ENCODE measurements at regions not wholly inside any gene's neighbourhood (a gene's known extent, or its start where the extent isn't known, plus 50 kb on each side); places are given as distances from the start of the nearest gene placed in this dataset.

DNA sequence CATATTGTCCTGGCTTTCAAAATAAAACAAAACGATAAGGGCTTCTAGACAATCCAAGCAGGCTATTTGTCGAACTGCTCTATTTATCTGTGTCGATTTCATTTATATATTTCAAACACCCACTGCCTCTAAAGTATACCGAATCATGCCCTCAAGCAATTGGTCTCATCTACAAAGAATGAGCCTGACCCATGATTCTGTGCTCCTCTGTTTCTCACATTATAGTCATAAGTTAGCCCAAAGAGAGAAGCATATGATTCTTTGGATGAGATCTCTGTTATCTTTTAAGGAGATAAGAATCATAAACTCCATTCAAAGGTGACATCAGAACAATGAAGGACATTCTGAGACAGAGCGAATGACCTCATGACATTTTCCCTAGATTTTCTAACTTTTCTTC lies 191.1 kb downstream of the MAP2K6 start:
- DNase-seq: no peak

DNA sequence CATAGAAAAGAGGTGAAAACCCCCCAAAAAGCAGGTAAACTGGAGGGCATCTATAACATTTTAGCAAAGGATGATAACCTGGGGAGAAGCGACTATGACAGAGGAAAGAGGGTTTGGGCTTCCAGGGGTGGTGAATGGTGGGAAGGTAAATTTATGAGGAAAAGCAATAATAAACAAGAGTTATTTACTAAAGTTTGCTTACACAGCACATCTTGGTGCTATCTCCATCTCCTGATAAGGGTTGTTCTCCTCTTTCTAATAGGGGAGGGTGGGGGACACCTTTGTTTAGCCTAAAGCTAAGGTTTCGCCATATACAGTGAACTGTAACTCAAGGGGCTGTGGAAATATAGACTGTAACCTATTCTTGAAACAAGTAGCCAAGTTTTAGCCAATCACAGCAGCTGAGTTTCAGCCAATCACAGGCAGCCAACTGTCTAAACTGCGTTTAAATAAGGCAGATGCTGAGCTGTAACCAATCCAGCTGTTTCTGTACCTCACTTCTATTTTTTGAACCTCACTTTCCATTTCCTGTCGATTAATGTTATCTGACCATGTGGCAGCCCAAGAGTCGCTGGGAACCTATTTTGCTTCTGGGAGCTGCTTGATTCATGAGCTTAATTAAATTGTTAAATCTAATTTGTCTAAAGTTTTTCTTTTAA lies 191.8 kb downstream of the MAP2K6 start:
- no peak for DNase-seq

DNA sequence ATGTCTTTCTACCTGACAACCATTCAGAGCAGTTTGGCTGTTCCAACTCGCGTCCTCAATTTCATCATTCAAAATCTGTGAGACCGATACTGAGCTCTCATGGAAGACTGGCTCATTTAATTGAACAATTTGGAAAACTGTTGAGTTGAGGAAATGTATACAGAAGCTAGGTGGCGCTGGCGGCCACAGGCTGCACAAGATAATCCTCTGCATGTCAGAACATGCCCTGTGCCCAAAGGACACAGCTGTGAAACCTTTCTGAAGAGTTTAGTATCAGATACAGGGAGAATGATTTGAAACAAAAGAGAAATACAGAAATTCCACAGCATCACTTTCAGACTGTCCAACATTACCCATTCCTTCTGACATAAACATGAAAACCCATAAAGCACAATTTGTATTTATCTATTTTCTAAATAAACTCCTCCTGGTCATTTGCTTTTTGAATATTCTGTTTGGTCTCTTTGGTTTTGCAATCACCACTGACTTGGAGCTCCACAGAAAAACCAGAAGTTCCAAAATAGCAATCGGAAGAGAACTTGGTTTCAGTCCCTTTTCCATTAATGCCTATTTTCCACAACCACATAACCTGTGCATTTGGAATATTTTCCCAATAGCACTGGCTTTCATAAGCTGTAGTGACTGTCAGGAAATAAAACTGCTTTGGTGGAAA lies 192.8 kb downstream of the MAP2K6 start:
- DNase-seq: peak; percentile 79

DNA sequence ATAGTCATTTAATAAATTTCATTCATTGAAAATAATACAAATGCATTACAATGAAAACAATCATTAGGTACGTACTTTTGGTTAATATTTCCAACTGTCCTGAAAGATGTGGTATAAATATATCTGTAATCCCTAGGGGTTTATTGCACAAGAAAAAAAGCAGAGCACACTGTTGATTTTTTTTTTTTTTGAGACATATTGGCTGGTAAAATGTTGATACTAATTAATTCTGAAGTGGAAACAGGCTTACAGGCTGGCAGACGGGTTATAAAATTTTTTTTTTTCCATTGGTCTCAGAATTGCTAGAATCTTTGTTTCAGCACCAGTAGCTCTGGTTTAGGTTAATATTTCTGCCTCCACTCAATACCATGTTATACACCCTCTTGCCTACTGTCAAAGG lies 193.6 kb downstream of the MAP2K6 start:
- no peak for DNase-seq

DNA sequence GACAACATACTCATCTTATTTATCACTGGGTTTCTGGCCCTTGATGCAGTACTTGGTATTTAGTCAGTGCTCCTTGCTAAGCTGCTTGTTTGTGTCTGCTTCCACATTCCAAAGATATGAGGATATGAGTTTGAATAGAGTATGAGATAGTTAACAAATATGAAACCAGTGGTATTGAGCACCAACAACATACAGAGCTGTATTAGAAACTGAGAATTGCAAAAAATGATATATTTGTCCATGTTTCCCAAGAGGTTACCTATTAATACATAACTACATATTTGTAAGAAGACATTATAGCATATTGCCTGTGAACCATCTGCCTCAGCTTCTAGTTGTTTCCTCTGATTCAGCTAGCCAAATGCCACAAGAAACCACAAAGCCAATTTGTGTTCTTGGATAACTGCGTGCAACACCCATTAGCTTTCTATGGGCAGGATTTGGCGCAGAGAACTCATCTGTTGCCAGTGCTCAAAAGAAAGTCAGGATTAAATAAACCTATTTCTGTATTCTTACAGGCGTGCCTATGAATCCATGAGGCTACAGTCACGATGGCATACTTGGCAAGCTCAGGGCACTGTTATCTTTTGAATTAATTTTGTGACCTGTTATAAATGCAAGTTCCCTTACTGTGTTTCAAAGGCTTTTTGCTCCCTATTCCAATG lies 194.4 kb downstream of the MAP2K6 start:
- DNase-seq: peak; percentile 32

DNA sequence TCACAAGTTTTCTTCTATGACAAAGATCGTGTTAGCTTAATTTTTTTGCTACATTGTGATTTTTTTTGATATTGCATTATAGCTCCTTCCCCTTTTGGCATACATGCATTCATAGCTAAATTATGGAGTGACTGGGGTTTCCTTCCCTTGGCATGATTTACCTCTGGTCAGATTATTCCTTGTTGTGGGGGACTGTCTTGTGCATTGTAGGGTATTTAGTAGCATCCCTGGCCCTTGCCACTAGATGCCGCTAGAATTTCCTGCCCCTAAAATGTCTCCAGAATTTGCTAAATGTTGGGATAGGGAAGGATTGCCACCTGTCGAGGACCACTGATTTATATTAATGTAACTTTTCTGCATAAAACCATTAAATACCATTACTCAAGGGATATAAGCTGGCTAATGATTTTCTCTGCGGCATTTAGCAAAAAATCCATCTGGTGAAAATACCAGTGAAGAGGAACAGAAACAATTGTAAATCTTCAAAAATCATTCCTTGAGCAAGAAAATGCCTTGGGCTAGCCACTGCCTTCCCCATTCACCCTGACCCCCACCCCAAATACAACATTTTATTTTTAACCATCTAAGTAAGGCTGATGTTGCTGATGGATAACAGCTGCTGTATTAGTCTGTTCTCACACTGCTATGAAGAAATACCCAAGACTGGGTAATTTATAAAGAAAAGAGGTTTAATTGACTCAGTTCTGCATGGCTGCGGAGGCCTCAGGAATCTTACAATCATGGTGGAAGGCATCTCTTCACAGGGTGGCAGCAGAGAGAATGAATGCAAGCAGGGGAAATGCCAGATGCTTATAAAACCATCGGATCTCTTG lies 195.2 kb downstream of the MAP2K6 start:
- DNase-seq: peak; percentile 27

DNA sequence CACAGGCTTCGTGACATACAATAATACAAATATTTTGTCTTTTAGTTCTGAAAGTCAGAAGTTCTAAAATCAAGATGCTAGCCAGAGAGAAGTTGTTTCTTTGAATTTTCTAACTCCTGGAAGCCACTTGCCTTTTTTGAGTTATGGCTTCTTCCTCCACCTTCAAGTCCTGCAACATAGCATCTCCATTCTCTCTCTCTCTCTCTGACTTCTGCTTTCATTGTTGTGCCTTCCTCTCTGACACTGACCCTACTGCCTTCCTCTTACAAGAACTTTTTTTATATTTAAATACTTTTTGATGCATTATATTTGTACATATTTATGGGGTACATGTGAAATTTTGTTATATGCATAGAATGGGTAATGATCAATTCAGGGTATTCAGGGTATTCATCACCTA lies 205.9 kb downstream of the MAP2K6 start:
- no peak for DNase-seq

DNA sequence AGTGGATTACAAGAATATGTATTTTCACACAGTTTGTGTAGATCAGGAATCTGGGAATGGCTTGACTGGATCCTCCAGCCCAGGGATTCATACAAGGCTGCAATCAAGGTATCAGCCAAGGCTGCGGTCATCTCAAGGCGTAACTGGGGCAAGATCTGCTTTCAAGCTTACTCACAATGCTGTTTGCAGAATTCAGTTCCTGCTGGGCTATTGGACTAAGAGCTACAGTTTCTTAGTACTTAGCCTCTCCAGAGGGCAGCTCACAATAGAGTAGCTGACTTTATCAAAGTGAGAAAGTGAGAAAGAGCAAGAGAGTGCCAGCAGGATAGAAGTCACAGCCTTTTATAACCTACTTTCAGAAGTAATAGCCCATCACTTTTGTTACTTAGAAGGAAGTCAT lies 211.0 kb downstream of the MAP2K6 start:
- DNase-seq: no peak

DNA sequence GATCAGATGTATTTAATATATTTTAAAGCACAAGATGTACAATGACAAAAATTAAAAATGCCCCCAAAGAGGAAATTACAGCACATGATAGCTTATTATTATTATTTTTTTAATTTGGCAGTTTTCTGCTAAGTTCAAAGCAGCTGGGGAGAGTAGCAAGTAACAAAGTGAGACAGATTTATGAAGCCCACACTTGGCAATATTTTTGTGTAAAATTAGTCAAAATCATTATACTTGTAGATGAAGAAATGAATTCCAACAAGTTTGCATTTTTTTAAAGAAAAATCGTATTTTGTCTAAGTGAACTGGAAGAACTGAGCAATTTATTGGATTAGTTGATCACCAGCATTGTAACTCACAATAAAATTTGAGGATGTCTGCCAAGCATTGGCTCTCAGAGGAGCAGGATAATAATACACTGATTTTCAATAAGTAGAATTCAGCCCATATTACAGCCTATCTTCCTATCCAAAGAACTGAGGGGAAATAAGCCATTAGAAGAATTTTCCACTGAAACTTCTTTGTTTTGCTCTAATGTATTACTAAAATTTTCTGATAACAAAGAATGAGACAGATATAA lies 215.6 kb downstream of the MAP2K6 start:
- no peak for DNase-seq

DNA sequence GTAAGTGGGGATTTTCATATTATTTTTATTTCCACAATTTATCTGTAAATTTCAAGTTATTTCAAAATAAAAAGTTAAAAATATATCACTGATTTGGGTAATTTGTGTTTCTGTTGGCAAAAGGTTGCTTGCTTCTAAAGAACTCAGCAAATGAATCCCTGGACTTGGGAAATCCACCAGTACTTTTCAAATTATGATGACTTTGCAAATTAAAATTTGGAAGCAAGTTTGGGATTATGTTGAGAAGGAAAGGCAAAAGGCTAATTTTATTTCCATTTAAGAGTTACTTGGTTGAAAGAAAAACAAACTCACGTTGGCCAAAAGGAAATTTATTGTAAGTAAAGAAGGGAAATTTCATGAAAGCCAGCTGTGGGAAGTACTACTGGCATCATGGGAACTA lies 220.3 kb downstream of the MAP2K6 start:
- no peak for DNase-seq

DNA sequence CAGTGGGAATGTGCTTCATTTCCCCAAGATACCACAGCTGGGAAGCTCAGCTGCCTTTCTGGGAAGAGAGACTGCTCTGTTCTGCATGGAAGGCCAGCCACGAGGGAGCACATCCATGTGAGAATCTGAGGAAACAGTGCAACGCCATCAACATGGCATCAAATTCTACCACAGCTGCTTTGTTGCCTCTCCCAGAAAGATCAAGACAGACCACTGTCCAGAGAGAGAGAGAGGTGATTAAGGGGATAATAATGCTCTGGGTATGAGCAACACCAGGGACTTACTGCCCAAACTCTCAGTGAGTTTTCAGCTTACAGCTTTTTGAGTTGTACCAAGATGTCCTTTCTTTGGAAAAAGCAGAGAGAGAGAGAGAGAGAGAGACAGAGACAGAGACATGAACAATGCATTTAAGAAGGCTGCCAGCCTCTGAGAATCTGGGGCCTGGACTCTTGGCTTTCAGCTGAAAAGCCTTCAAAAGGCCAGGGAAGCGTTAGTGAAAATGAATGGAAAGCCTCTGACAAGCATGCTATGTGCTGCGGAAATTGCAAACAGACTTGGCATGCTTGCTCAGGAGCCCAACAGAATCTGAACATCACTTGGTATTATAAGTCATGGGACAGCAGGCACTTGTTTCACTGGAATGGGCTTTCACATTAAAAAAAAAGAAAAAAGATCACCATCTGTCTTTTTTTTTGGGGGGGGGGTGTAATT lies 223.1 kb downstream of the MAP2K6 start:
- DNase-seq: no peak

DNA sequence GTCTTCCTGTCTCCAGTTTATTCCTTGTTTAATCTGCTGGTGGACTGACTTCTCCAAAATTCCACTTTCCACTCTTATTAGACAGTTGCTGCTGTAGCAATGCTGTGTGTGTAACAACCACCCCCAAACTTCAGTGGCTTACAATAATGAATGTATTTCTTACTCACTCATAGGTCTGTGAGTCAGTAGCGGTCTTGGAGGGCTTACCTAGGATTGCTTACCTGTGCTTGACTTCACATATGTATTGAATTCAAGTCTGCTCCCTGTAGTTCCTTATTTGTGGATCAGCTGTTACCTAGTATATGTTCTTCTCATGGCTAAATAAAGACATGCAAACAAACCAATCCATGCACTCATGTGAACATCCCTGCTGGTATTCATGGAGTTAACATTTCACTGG lies 224.6 kb downstream of the MAP2K6 start:
- no peak for DNase-seq

DNA sequence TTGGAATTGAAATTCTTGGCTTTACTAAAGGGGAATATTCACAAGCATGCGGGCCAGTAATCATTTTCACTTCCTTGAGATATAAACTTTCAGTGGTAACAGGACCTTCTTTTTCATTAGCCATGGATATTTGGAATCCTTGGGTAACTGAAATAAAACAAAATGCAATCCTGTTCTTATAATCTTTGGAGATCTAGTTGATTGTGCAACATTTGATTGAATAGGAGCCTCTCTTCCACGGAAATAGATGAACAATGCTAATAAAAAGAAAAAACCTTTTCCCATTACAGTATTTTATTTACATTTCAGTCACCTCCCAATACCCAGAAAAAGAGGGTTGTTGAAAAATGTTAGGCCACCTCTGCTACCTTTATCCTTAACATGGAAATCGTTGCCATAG lies 225.6 kb downstream of the MAP2K6 start:
- DNase-seq: no peak

DNA sequence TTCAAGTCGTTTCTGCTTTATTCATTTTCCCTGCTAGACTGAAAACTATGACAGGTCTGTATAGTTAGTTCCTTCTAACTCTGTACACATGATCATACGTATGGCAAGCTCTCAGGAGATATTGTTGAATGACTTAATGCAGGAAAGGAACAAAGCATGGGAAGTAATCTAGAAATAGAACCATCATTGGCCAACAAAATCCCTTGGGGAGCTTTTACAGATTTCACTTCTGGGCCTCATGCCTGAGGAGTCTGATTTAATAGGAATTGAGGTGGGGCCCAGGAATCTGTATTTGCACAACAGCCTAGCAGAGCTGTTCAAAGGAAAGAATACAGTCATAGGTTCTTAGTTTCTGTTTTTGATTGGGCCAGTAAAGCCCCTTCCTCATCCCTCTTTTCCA lies 229.2 kb downstream of the MAP2K6 start:
- DNase-seq: no peak

DNA sequence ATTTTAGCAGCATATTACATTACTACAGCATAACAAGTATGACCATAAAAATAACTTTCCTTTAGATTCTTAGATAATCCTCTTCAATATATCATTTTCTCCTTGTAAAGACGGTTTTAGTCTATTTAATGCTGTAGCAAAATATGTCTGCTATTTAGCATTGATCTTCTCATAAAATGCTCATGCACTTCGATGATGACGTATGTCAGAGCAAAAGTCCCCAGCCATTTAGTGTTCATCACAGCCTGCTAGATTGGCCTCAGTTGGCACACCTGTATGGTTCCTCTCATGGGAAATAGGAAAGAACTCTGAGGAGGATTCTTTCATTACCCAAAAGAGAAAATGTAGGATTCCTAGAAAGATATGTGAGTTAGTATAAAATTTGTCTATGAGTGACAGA lies 232.2 kb downstream of the MAP2K6 start:
- DNase-seq: no peak

DNA sequence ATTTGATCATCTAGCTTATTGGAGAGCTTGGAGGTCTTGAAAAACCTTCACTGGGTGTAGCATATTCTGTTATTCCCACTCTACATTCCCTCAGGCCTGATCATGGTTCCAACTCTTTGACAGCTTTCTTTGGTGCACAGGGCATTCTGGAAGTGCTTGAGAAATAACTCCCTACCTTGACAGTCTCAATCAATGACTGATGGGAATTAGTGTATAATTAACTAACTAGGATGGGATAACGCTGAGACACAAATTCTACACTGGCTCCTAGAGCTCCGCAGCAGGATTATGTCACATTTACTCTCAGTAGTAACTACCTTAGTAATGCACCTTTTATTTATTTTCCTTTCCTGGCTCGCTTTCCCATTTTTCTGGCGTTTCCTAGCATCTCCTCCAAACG lies 236.4 kb downstream of the MAP2K6 start:
- DNase-seq: no peak

DNA sequence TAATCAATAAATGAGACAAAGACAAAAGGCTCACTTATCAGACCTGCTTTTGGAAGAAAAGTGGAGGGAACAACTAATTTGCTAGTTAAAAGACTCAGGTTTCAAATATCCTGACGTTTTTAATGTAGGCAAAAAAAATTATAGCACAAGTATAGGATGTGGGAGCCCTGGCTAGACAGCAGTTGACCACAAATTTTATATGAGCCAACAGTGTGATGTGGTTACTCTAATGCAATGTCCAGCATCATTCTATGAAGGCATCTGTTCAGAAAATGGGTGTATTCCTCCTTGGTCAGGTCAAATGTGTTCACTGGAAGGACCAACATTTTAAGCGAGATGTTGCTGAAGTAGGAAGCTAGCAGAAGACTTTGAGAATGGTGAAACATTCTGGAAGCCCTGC lies 237.4 kb downstream of the MAP2K6 start:
- no peak for DNase-seq

DNA sequence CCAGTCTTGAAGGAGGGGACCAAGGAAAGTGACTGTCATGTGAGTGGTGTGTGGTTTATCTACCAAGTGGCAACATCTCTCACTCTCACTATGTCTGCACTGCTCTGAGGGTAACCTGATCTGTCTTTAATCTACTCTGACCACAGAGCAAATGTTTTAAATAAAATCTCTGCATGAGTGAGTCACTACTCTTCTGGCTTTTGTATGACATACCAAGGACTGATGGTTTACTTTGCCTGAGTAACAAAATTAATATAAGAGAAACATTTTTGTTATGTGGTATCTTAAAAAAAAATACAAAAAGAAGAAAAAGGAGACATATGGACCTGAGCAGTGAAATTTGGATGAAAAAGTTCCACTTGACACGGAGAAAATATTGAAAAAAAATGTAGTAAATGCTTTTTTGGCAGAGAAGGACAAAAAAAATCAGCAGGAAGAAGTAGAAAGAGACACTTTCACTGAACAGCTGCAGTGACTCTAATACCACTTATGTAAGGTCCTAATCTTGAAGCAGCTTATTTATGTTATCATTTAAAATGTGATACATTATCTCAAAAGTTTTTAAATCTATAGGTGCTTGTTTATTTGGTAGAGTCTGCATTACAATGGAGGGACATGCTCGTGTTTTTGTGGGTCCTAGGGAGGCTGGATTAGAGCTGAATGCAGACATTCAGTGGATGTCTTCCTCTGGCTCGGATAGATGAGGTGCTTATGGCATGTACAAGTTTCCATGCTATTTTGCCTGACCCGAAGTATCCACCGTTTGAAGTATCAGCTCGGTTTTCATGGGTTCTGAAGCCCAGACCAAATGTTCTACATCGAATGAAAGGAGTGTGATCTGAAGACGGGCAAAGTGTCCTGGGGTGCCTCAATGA lies 240.7 kb downstream of the MAP2K6 start:
- DNase-seq: peak; percentile 2

DNA sequence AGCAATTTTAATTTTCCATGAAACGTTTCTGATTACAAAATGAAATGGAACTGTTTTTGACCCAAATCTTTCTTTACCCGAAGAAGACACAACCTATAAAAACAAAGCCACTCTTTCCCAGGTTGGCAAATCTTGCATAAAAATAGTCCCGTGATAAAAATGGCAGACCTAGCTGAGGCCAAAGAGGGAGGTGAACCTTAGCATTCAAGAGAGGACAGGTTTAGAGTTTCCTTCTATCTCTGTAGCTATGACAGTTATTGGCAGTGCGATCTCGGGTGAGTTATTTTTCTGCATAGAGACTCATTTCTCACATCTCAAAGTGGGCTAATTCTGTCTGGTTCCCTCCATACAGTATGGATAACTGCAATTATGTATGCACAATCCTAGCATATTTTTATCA lies 241.4 kb downstream of the MAP2K6 start:
- DNase-seq: no peak

DNA sequence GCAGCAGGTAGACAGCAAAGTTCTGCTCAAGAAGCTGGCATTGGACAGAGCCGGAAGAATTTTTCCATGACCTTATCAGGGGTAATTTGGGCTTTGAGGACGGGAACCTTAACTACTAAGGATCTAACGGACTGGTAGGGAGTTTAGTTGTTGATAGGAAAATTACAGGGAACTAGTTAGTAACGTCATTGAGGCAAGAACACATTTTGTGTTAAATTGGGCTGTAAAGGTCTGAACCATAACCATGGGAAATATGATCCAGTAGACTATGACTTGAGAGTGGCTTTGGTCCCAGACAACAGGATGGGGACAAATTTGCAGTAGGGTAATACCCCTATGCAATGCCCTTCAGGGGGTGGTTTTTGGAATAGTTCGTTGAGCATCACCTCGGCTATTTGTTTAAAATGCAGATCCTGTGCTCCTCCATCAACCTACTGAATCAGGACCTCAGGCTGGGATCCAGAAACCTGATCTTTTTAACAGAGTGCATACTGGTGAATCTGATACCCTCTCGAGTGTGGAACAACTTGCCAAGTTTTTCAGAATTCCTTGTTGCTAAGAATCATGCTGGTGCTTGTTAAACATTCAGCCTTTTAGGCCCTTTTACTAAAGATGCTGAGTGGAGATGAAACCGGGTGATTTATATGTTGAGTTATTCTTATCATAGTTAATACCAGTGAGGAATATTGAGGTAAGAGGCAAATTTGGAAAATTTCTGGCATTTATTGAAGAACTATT lies 255.1 kb downstream of the MAP2K6 start:
- DNase-seq: no peak

DNA sequence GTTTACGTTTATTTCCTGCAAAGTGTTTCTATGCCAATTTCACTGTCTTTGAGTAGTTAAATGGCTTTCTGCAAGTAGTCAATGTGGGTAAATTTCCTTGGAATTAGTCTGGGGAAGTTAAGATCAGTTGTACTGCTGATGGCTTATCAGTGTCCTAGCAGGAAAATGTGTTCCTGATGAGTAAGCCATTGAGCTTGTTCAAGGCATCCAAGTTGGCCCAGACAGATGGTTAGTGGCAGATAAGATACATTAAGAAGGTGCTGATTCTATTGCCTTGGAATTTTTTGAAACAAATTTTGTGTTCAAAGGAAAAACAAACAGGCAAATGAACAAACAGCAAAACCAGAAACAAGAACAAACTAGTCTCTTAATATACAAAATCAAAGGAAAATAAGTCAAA lies 258.4 kb downstream of the MAP2K6 start:
- no peak for DNase-seq
